ENCODE measurements at regions not wholly inside any gene's neighbourhood (a gene's known extent, or its start where the extent isn't known, plus 50 kb on each side); places are given as distances from the start of the nearest gene placed in this dataset.
"Not testable (repeated sequence)": the region's sequence is repeated elsewhere in the genome, so short reads cannot be mapped to it uniquely, and the experiment has no call there.

DNA sequence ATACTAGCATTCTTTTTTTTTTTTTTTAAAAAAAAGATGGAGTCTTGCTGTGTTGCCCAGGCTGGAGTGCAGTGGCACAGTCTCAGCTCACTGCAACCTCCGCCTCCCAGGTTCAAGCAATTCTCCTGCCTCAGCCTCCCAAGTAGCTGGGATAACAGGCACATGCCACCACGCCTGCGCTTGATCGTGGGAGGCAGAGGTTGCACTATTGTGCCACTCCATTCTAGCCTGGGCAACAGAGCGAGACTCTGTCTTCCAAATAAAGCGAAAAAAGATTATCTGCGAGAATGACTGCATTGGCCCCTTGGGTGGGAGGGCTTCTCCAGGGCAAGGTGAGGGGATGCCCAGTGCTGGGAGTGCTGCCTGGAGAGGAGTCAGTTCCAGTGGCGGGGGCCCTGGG, 1357.1 kb downstream of the CDH12 start:
- TF ChIP-seq EZH2 (IDR thresholded peaks at IDR 0.05; ENCODE audit: insufficient read depth, poor library complexity, severe bottlenecking); EZH2phosphoT487 (IDR thresholded peaks at IDR 0.05; ENCODE audit: insufficient read depth, low read depth): not testable (repeated sequence)
